ENCODE measurements at regions not wholly inside any gene's neighbourhood (a gene's known extent, or its start where the extent isn't known, plus 50 kb on each side); places are given as distances from the start of the nearest gene placed in this dataset.
"Not testable (repeated sequence)": the region's sequence is repeated elsewhere in the genome, so short reads cannot be mapped to it uniquely, and the experiment has no call there.

DNA sequence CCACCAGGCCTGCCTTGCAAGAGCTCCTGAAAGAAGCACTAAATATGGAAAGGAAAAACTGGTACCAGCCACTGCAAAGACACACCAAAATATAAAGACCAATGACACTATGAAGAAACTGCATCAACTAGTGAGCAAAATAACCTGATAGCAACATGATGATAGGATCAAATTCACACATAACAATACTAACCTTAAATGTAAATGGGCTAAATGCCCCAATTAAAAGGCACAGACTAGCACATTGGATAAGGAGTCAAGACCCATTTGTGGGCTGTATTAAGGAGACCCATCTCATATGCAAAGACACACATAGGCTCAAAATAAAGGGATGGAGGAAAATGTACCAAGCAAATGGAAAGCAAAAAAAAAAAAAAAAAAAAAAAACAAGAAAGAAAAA lies 141.8 kb upstream of the VIPR2 start:
- POLR2A ChIA-PET, result not testable (repeated sequence)
- H3K27me3 Mint-ChIP-seq, result peaks cover 5 to 49% of the 10 kb centered on the region in 2 donors

DNA sequence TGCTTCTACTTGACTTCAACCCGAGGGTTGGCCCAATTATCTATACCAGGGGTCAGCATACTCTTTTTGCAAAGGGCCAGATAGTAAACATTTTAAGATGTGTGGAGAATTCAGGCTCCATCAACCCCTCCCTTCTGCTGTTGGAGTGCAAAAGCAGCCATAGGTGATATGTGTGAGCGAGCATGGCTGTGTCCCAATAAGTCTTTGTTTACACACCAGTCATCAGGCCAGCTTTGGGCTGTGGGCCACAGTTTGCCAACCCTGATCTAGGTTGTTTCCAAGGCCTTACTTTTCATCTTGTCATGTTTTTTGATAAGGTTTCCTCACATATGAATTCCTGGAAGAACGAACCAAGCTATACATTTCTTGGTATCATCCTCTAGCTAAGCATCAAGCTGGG lies 136.9 kb upstream of the VIPR2 start:
- DNase-seq, result no peak

More for the DNA sequence above, 141.8 kb upstream of the VIPR2 start:
- CTCF ChIA-PET; H3K9me3 ChIP-seq (ENCODE audit: low read length); H3K36me3 ChIP-seq (ENCODE audit: insufficient read depth, low read length); DNase-seq; H3K4me1 ChIP-seq (ENCODE audit: insufficient read depth, low read length); H3K4me3 Mint-ChIP-seq; H3K4me3 ChIP-seq (ENCODE audit: low read length); H3K4me1 Mint-ChIP-seq; H3K27ac ChIP-seq (ENCODE audit: low read depth, low read length); H3K27ac Mint-ChIP-seq: not testable (repeated sequence)
- H3K27me3 ChIP-seq (ENCODE audit: insufficient read depth, low read length, poor library complexity, severe bottlenecking), result peaks cover 13% of the 10 kb centered on the region
- Mint-ChIP-seq H3K9me3 (peaks cover 15 to 23% (median 18%) of the 10 kb centered on the region in 5 donors), H3K36me3 (peaks cover 0 to 29% (median 2%) of the 10 kb centered on the region in 3 donors)

DNA sequence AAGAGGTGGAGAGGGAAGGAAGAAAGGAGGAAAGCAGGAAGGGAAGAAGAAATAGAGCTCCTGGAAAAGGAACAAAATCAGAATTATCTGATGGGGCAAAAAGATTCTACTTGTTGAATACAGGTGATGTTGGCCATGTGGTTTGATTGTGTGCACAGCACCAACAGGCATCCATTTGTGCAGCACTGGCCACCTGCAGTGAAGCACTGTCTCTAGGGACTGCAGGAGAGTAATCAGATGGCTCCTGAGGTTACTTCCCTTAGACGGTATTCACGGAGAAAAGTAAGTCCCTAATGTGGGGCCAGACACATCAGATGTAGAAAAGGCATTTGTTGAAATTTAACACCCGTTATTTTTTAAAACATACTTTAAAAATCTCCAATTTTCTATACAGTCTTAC lies 135.3 kb upstream of the VIPR2 start:
- no peaks in the 10 kb centered on the region for H3K4me1 Mint-ChIP-seq
- ChIA-PET POLR2A (interaction anchor here (0.6 kb wide), 1 partner anchor 416 kb away, joined by 3 read pairs; no protein-coding TSS in a partner anchor), CTCF (no interaction called here)
- peaks cover 11 to 23% (median 20%) of the 10 kb centered on the region in 5 donors for H3K9me3 Mint-ChIP-seq
- peaks cover 8 to 49% of the 10 kb centered on the region in 2 donors for H3K27me3 Mint-ChIP-seq
- H3K27ac ChIP-seq (ENCODE audit: low read depth, low read length), result no peak overlapping the region
- H3K36me3 Mint-ChIP-seq, result peaks cover 0 to 27% (median 1%) of the 10 kb centered on the region in 3 donors
- H3K27me3 ChIP-seq (ENCODE audit: insufficient read depth, low read length, poor library complexity, severe bottlenecking), result peaks cover 14% of the 10 kb centered on the region
- H3K27ac Mint-ChIP-seq, result peak overlapping the region in 2 of 8 donors; percentile 68 to 80
- H3K4me3 ChIP-seq (ENCODE audit: low read length), result no peak overlapping the region
- no peak for DNase-seq
- H3K9me3 ChIP-seq (ENCODE audit: low read length), result no peaks in the 10 kb centered on the region
- no peaks in the 10 kb centered on the region for H3K36me3 ChIP-seq (ENCODE audit: insufficient read depth, low read length)
- H3K4me3 Mint-ChIP-seq, result no peak overlapping the region
- H3K4me1 ChIP-seq (ENCODE audit: insufficient read depth, low read length), result no peaks in the 10 kb centered on the region

More for the DNA sequence above, 136.9 kb upstream of the VIPR2 start:
- H3K36me3 ChIP-seq (ENCODE audit: insufficient read depth, low read length), result no peaks in the 10 kb centered on the region
- no peak overlapping the region for H3K4me3 Mint-ChIP-seq
- peak overlapping the region in 1 of 8 donors; percentile 37 for H3K27ac Mint-ChIP-seq
- no peak overlapping the region for H3K27ac ChIP-seq (ENCODE audit: low read depth, low read length)
- peaks cover 0 to 26% (median 1%) of the 10 kb centered on the region in 3 donors for H3K36me3 Mint-ChIP-seq
- H3K27me3 Mint-ChIP-seq, result peaks cover 8 to 53% of the 10 kb centered on the region in 2 donors
- H3K9me3 ChIP-seq (ENCODE audit: low read length), result no peaks in the 10 kb centered on the region
- H3K4me1 Mint-ChIP-seq, result no peaks in the 10 kb centered on the region
- peaks cover 14% of the 10 kb centered on the region for H3K27me3 ChIP-seq (ENCODE audit: insufficient read depth, low read length, poor library complexity, severe bottlenecking)
- no peak overlapping the region for H3K4me3 ChIP-seq (ENCODE audit: low read length)
- H3K4me1 ChIP-seq (ENCODE audit: insufficient read depth, low read length), result no peaks in the 10 kb centered on the region
- ChIA-PET POLR2A (no interaction called here), CTCF (no interaction called here)
- H3K9me3 Mint-ChIP-seq, result peaks cover 9 to 21% (median 17%) of the 10 kb centered on the region in 5 donors

DNA sequence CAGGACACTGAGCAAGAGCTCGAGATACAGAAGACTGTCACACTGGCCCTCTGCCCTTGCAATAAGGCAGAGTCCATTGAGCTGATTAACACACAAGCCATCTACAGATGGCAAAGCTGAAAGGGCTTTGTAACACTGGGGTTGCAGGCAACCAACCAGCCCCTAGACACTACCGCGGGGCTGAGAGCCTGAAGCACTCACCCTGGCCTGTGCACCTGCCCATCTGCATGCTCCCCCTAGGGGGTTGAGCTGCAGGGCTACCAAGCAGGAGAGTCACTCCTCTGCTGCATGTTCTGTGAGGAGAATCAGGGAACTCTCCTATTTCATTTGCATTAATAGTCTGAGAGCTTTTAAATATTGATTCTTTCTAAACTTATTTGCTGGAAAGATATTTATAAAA lies 128.1 kb upstream of the VIPR2 start:
- Histone ChIP-seq H3K4me3 (ENCODE audit: low read length) (no peak overlapping the region), H3K4me1 (ENCODE audit: insufficient read depth, low read length) (no peaks in the 10 kb centered on the region), H3K9me3 (ENCODE audit: low read length) (peaks cover 8% of the 10 kb centered on the region), H3K36me3 (ENCODE audit: insufficient read depth, low read length) (no peaks in the 10 kb centered on the region), H3K27ac (ENCODE audit: low read depth, low read length) (no peak overlapping the region), H3K27me3 (ENCODE audit: insufficient read depth, low read length, poor library complexity, severe bottlenecking) (no peaks in the 10 kb centered on the region)
- no peak for DNase-seq
- peaks cover 0 to 58% (median 0%) of the 10 kb centered on the region in 3 donors for H3K36me3 Mint-ChIP-seq
- peaks cover 27 to 47% (median 39%) of the 10 kb centered on the region in 5 donors for H3K9me3 Mint-ChIP-seq
- no peaks in the 10 kb centered on the region for H3K4me1 Mint-ChIP-seq
- POLR2A ChIA-PET, result no interaction called here
- peaks cover 5 to 17% of the 10 kb centered on the region in 2 donors for H3K27me3 Mint-ChIP-seq
- peak overlapping the region in 1 of 7 donors; percentile 29 for H3K4me3 Mint-ChIP-seq
- CTCF ChIA-PET, result no interaction called here
- H3K27ac Mint-ChIP-seq, result no peak overlapping the region

DNA sequence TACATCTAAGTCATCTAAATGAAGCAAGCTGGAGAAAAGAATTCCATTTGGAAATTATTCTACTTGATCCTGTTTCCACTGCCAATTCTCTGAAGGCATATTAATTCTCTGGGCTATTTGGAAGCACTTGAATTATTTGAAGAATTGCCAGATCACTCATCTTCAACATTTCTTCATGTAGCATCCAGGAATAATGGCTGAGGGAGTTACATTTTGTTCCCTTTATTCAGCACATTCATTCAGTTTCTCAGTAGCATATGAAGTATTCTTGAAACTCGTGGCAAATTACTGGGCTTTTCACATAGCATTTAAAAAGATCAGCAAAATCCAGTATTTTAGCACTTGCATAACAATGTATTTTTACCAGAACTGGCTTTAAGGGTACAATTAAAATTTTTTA lies 127.1 kb upstream of the VIPR2 start:
- Mint-ChIP-seq H3K27me3 (peaks cover 5 to 18% of the 10 kb centered on the region in 2 donors), H3K4me1 (no peaks in the 10 kb centered on the region), H3K4me3 (no peak overlapping the region), H3K36me3 (peaks cover 0 to 59% (median 0%) of the 10 kb centered on the region in 3 donors), H3K27ac (no peak overlapping the region), H3K9me3 (peaks cover 24 to 40% (median 32%) of the 10 kb centered on the region in 5 donors)
- H3K36me3 ChIP-seq (ENCODE audit: insufficient read depth, low read length), result no peaks in the 10 kb centered on the region
- POLR2A ChIA-PET, result no interaction called here
- no peaks in the 10 kb centered on the region for H3K27me3 ChIP-seq (ENCODE audit: insufficient read depth, low read length, poor library complexity, severe bottlenecking)
- no peak overlapping the region for H3K27ac ChIP-seq (ENCODE audit: low read depth, low read length)
- CTCF ChIA-PET, result no interaction called here
- DNase-seq, result no peak
- H3K4me3 ChIP-seq (ENCODE audit: low read length), result no peak overlapping the region
- peaks cover 8% of the 10 kb centered on the region for H3K9me3 ChIP-seq (ENCODE audit: low read length)
- no peaks in the 10 kb centered on the region for H3K4me1 ChIP-seq (ENCODE audit: insufficient read depth, low read length)

DNA sequence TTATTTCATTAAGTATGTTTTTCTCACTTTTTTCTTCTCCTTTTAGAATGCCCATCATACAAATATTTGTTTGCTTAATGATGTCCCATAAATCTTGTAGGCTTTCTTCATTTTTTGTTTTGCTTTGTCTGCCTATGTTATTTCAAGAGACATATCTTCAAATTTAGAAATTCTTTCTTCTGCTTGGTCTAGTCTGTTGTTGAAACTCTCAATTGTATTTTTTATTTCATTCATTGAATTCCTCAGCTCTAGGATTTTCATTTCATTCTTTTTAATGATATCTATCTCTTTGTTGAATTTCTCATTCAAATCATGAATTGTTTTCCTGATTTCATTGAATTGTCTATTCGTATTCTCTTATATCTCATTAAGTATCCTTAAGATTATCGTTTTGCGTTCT lies 125.1 kb upstream of the VIPR2 start:
- H3K27ac Mint-ChIP-seq, result no peak overlapping the region
- H3K4me3 ChIP-seq (ENCODE audit: low read length), result no peak overlapping the region
- H3K36me3 Mint-ChIP-seq, result peaks cover 0 to 45% (median 0%) of the 10 kb centered on the region in 3 donors
- H3K9me3 Mint-ChIP-seq, result peaks cover 17 to 28% (median 24%) of the 10 kb centered on the region in 5 donors
- DNase-seq, result no peak
- no peaks in the 10 kb centered on the region for H3K36me3 ChIP-seq (ENCODE audit: insufficient read depth, low read length)
- no peak overlapping the region for H3K27ac ChIP-seq (ENCODE audit: low read depth, low read length)
- H3K4me1 ChIP-seq (ENCODE audit: insufficient read depth, low read length), result no peaks in the 10 kb centered on the region
- ChIA-PET CTCF (no interaction called here), POLR2A (no interaction called here)
- no peak overlapping the region for H3K4me3 Mint-ChIP-seq
- H3K9me3 ChIP-seq (ENCODE audit: low read length), result peaks cover 8% of the 10 kb centered on the region
- no peaks in the 10 kb centered on the region for H3K27me3 ChIP-seq (ENCODE audit: insufficient read depth, low read length, poor library complexity, severe bottlenecking)
- H3K27me3 Mint-ChIP-seq, result peaks cover 2 to 10% of the 10 kb centered on the region in 2 donors
- no peaks in the 10 kb centered on the region for H3K4me1 Mint-ChIP-seq

DNA sequence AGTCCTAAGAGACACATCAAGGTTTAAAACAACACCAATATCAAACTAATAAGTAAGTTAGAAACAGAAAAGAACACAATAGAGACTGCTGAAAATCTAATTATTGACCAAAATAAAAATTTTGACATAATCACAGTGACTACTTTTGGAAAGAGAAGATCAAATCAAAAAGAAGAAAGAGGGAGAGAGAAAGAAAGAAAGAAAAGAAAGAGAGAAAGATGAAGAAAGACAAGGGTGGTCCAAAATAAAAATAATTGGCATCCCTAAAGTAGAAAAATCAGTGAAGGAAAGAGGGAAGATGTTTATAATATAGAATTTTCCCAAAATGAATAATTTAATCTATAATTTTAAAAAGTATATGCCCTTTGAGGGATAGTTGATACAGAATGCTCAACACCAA lies 118.8 kb upstream of the VIPR2 start:
- CTCF ChIA-PET, result no interaction called here
- no peak for DNase-seq
- H3K27me3 Mint-ChIP-seq, result peaks cover 5 to 21% of the 10 kb centered on the region in 2 donors

DNA sequence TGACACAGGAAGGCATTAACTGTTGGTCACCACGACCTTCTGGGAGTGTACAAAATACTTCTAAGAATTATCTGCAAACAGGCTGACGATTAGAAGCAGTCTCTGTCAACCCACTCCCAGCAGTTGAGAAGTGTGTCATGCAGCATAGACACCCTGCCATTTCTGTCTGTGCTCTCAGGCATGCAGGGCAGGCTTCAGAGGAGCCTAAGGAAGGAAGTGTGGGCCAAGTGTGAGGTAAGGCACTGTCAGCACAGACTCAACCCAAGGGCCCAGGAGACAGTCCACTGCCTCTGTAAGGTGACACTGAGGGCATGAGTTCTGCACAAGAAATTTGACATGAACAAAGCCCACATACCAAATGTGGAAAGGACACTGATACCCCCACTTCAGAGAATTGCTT lies 109.0 kb upstream of the VIPR2 start:
- DNase-seq, result peak in 1 of 5 donors; percentile 12
- no peak overlapping the region for H3K27ac ChIP-seq (ENCODE audit: low read depth, low read length)
- peak overlapping the region in 4 of 7 donors; percentile 4 to 37 (median 34) for H3K4me3 Mint-ChIP-seq
- peaks cover 4 to 14% of the 10 kb centered on the region in 2 donors for H3K27me3 Mint-ChIP-seq
- H3K9me3 ChIP-seq (ENCODE audit: low read length), result no peaks in the 10 kb centered on the region
- POLR2A ChIA-PET, result interaction anchor here (0.6 kb wide), 1 partner anchor 11 kb away, joined by 3 read pairs; no protein-coding TSS in a partner anchor
- H3K27me3 ChIP-seq (ENCODE audit: insufficient read depth, low read length, poor library complexity, severe bottlenecking), result no peaks in the 10 kb centered on the region
- CTCF ChIA-PET, result no interaction called here
- peaks cover 10 to 21% (median 14%) of the 10 kb centered on the region in 3 donors for H3K4me1 Mint-ChIP-seq
- peak overlapping the region in 4 of 8 donors; percentile 21 to 90 (median 68) for H3K27ac Mint-ChIP-seq
- no peaks in the 10 kb centered on the region for H3K36me3 ChIP-seq (ENCODE audit: insufficient read depth, low read length)
- peaks cover 7% of the 10 kb centered on the region for H3K4me1 ChIP-seq (ENCODE audit: insufficient read depth, low read length)
- H3K9me3 Mint-ChIP-seq, result no peaks in the 10 kb centered on the region
- H3K4me3 ChIP-seq (ENCODE audit: low read length), result no peak overlapping the region
- no peaks in the 10 kb centered on the region for H3K36me3 Mint-ChIP-seq

More for the DNA sequence above, 118.8 kb upstream of the VIPR2 start:
- H3K36me3 Mint-ChIP-seq, result peaks cover 0 to 32% (median 0%) of the 10 kb centered on the region in 3 donors
- Histone ChIP-seq H3K9me3 (ENCODE audit: low read length) (no peaks in the 10 kb centered on the region), H3K36me3 (ENCODE audit: insufficient read depth, low read length) (no peaks in the 10 kb centered on the region), H3K27me3 (ENCODE audit: insufficient read depth, low read length, poor library complexity, severe bottlenecking) (no peaks in the 10 kb centered on the region), H3K4me3 (ENCODE audit: low read length) (no peak overlapping the region), H3K27ac (ENCODE audit: low read depth, low read length) (no peak overlapping the region), H3K4me1 (ENCODE audit: insufficient read depth, low read length) (no peaks in the 10 kb centered on the region)
- H3K9me3 Mint-ChIP-seq, result peaks cover 5 to 30% (median 21%) of the 10 kb centered on the region in 5 donors
- POLR2A ChIA-PET, result no interaction called here
- no peak overlapping the region for H3K27ac Mint-ChIP-seq
- H3K4me3 Mint-ChIP-seq, result no peak overlapping the region
- peaks cover 0 to 1% (median 0%) of the 10 kb centered on the region in 3 donors for H3K4me1 Mint-ChIP-seq

Data from CD8-positive, alpha-beta memory T cell (primary cell).